A673 (cell line): ENCODE measurements at regions not wholly inside any gene's neighbourhood (a gene's known extent, or its start where the extent isn't known, plus 50 kb on each side); places are given as distances from the start of the nearest gene placed in this dataset.
"Not testable (repeated sequence)": the region's sequence is repeated elsewhere in the genome, so short reads cannot be mapped to it uniquely, and the experiment has no call there.

Source experiments
- BruUV-seq: library from RNA; stranded (reverse); fragments of 400-500 nt; replicated peaks from 2 replicates; lab custom pipeline; 2021; lab: Mats Ljungman, UMichigan
- CTCF ChIA-PET: fragments of 300-600 bp; sonication (Branson Sonifier 250); formaldehyde crosslinking; loops from one replicate; lab custom pipeline; 2022; ENCODE audit warnings: antibody characterized with exemption; lab: Charles Lee
- POLR2A ChIA-PET: fragments of 300-600 bp; sonication (Branson Sonifier 250); formaldehyde crosslinking; loops from one replicate; lab custom pipeline; 2022; ENCODE audit warnings: antibody characterized with exemption; ENCODE audit not compliant: low non-redundant PET; lab: Charles Lee
- DNase-seq: peaks from one replicate; pipeline ENCODE4 v3.0.0-alpha.2; 2015; ENCODE audit warnings: low spot score
- H3K27ac ChIP-seq: fragments of 200-600 bp; sonication (generic); 2 replicates; pipeline ENCODE4 v1.5.1; 2016; ENCODE audit warnings: mixed run types, low read depth, mild to moderate bottlenecking, mixed read lengths, antibody characterized with exemption, low read length; ENCODE audit not compliant: poor library complexity, severe bottlenecking
- H3K27me3 ChIP-seq: fragments of 200-600 bp; sonication (generic); replicated peaks from 2 replicates; pipeline ENCODE4 v1.6.1; 2017; ENCODE audit warnings: mixed run types, low read depth, mild to moderate bottlenecking, mixed read lengths, antibody characterized with exemption, low read length; ENCODE audit not compliant: insufficient read depth, poor library complexity
- H3K36me3 ChIP-seq: fragments of 200-600 bp; sonication (generic); 2 replicates; pipeline ENCODE4 v1.6.1; 2016; ENCODE audit warnings: mixed run types, mild to moderate bottlenecking, mixed read lengths, antibody characterized with exemption, low read length; ENCODE audit not compliant: insufficient read depth, poor library complexity, severe bottlenecking
- H3K4me1 ChIP-seq: fragments of 200-600 bp; sonication (generic); 2 replicates; pipeline ENCODE4 v1.6.1; 2017; ENCODE audit warnings: mixed run types, mild to moderate bottlenecking, mixed read lengths, antibody characterized with exemption, low read length; ENCODE audit not compliant: insufficient read depth, poor library complexity, severe bottlenecking
- H3K4me3 ChIP-seq: fragments of 200-600 bp; sonication (generic); 2 replicates; pipeline ENCODE4 v1.5.1; 2016; ENCODE audit warnings: low read depth, mixed run types, mild to moderate bottlenecking, mixed read lengths, low read length; ENCODE audit not compliant: poor library complexity, severe bottlenecking
- H3K9me3 ChIP-seq: fragments of 200-600 bp; sonication (generic); 2 replicates; pipeline ENCODE4 v1.6.1; 2016; ENCODE audit warnings: mixed run types, low read depth, mild to moderate bottlenecking, mixed read lengths, antibody characterized with exemption, low read length; ENCODE audit not compliant: poor library complexity, severe bottlenecking
- CTCF ChIP-seq: fragments of 300-800, 200-600 bp; sonication (generic); conservative IDR thresholded peaks from 2 replicates; pipeline ENCODE4 v1.5.1; 2017; ENCODE audit warnings: low read depth, mild to moderate bottlenecking, antibody characterized with exemption, low read length, moderate library complexity, mixed read lengths
- EZH2 ChIP-seq: fragments of 200-600 bp; sonication (generic); IDR thresholded peaks from 2 replicates; pipeline ENCODE4 v1.6.1; 2017; ENCODE audit warnings: borderline replicate concordance, low read depth, mild to moderate bottlenecking, mixed read lengths, antibody characterized with exemption, low read length; ENCODE audit not compliant: poor library complexity, severe bottlenecking
- intact Hi-C: fragments of 100-400 bp; cut with micrococcal nuclease; formaldehyde crosslinking; loops from one replicate; pipeline ENCODE4 v1.10.0; 2022; ENCODE audit not compliant: unreplicated experiment

- Histone ChIP-seq H3K4me3 (no peak overlapping the region), H3K4me1 (peaks cover 18% of the 10 kb centered on the region), H3K36me3 (no peaks in the 10 kb centered on the region), H3K27ac (no peak overlapping the region), H3K27me3 (no peaks in the 10 kb centered on the region), H3K9me3 (no peaks in the 10 kb centered on the region)
- POLR2A ChIA-PET, result no interaction called here
- intact Hi-C loops, result loop anchor here (1.0 to 10.0 kb wide), 3 partner anchors 480 to 630 kb away; partner anchors contain the start of gene COL12A1
- TF ChIP-seq CTCF (peak; percentile 74), EZH2 (no peak)
- CTCF ChIA-PET, result no interaction called here
- no TSS peak for BruUV-seq
- DNase-seq, result peak; percentile 65
Observed at GRCh38 chr6:74574794-74575193, 631.1 kb downstream of the COL12A1 start.

DNA sequence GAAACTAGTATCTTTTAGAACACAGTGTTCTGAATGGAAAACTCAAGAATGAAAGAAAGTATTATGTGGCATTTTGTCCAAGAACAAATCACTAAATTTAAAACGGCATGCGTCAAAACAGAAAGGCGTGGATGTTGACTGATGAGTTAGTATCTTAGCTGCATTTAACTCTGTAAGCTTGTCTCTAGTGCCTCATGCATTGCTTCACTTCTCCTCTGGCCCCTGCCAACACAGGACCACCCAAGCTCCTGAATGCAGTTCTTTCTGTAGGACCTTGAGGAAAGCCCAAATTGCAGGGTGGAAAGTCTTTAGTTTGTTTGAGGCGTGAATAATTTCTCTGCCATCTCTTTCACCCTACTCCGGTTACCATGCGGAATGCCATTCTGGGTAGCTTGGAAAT is 632.2 kb downstream of the COL12A1 start:
- no peak for DNase-seq
- no peaks in the 10 kb centered on the region for H3K27me3 ChIP-seq
- H3K4me3 ChIP-seq, result no peak overlapping the region
- H3K4me1 ChIP-seq, result peaks cover 13% of the 10 kb centered on the region
- H3K36me3 ChIP-seq, result no peaks in the 10 kb centered on the region
- H3K27ac ChIP-seq, result no peak overlapping the region
- intact Hi-C loops, result loop anchor here (10.0 kb wide), 2 partner anchors 479 to 631 kb away; partner anchors contain the start of gene COL12A1
- ChIA-PET POLR2A (no interaction called here), CTCF (no interaction called here)
- no peaks in the 10 kb centered on the region for H3K9me3 ChIP-seq
- TF ChIP-seq CTCF (no peak), EZH2 (no peak)
- BruUV-seq, result no TSS peak

DNA sequence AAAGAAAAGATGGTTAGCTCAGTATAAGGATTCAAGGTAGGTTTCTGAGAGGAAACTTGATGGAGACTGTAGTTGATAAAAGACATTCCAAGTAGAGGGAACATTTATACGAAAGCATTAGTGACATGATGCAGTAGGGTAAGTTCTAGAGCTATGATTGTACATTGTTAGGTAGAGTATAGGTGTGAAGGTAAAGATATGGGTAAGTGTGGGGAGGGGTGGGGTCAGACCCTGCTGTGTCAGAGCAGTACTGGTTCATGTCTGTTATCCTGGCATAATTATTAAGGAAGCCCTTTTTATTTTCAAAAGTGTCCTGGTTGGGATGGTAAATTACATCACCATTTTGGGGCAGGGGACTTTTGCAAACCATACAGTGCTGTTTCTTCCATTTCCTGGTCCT is 635.8 kb downstream of the COL12A1 start:
- Histone ChIP-seq H3K36me3 (no peaks in the 10 kb centered on the region), H3K9me3 (no peaks in the 10 kb centered on the region), H3K4me1 (peaks cover 10% of the 10 kb centered on the region), H3K4me3 (no peak overlapping the region), H3K27me3 (no peaks in the 10 kb centered on the region), H3K27ac (no peak overlapping the region)
- BruUV-seq, result no TSS peak
- ChIA-PET POLR2A (no interaction called here), CTCF (no interaction called here)
- DNase-seq, result no peak
- TF ChIP-seq EZH2, result no peak
- intact Hi-C loops, result loop anchor here (10.0 kb wide), 2 partner anchors 475 to 635 kb away; partner anchors contain the start of gene COL12A1

- no peak overlapping the region for H3K27ac ChIP-seq
- no peak overlapping the region for H3K4me3 ChIP-seq
- intact Hi-C loops, result no loop called here
- DNase-seq, result peak; percentile 10
- H3K4me1 ChIP-seq, result peaks cover 7% of the 10 kb centered on the region
- CTCF ChIA-PET, result no interaction called here
- POLR2A ChIA-PET, result no interaction called here
- H3K36me3 ChIP-seq, result no peaks in the 10 kb centered on the region
- H3K9me3 ChIP-seq, result no peaks in the 10 kb centered on the region
- TF ChIP-seq EZH2 (no peak), CTCF (no peak)
- BruUV-seq, result no TSS peak
- no peaks in the 10 kb centered on the region for H3K27me3 ChIP-seq
Observed at GRCh38 chr6:74568861-74569260, 637.0 kb downstream of the COL12A1 start.

- H3K4me3 ChIP-seq, H3K9me3 ChIP-seq, DNase-seq, BruUV-seq, H3K36me3 ChIP-seq, CTCF ChIA-PET, H3K27me3 ChIP-seq, intact Hi-C loops, H3K27ac ChIP-seq, POLR2A ChIA-PET, H3K4me1 ChIP-seq: not testable (repeated sequence)
Observed at GRCh38 chr6:74567923-74568290, 637.9 kb downstream of the COL12A1 start.
